GM12892 (cell line): ENCODE measurements at regions not wholly inside any gene's neighbourhood (a gene's known extent, or its start where the extent isn't known, plus 50 kb on each side); places are given as distances from the start of the nearest gene placed in this dataset.

Experiments used
- DNase-seq: peaks from one replicate; pipeline ENCODE4 v3.0.0; 2011; ENCODE audit not compliant: insufficient read length
- FAIRE-seq: peaks from 2 replicates; lab custom pipeline; 2011; peaks lifted over from hg19 to GRCh38; lab: Jason Lieb, UNC
- POLR2A ChIP-seq: IDR thresholded peaks from 2 replicates; pipeline ENCODE4 v1.6.1; 2011; ENCODE audit warnings: low read depth, low read length, control low read depth
- POLR2AphosphoS5 ChIP-seq: IDR thresholded peaks from 2 replicates; pipeline ENCODE4 v1.6.1; 2011; ENCODE audit warnings: low read depth, low read length, control low read depth
- TAF1 ChIP-seq: IDR thresholded peaks from 2 replicates; pipeline ENCODE4 v1.6.1; 2011; ENCODE audit warnings: low read depth, mild to moderate bottlenecking, control low read depth, low read length, borderline replicate concordance

- FAIRE-seq (no peak), DNase-seq (no peak)
- no peak for TF ChIP-seq POLR2A
These were observed 73.7 kb upstream of the CREB3L1 start for GRCh38 chr11:46203746-46204145.

- TF ChIP-seq POLR2A (no peak), POLR2AphosphoS5 (no peak), TAF1 (no peak)
- no peak for DNase-seq
- FAIRE-seq, result no peak
These were observed 74.6 kb upstream of the CREB3L1 start for GRCh38 chr11:46202696-46203391.

- no peak for TF ChIP-seq POLR2AphosphoS5
- TF ChIP-seq POLR2A, result no peak
- no peak for TF ChIP-seq TAF1
- DNase-seq (no peak), FAIRE-seq (no peak)
These were observed 75.3 kb upstream of the CREB3L1 start for GRCh38 chr11:46202149-46202548.

- DNase-seq, result no peak
- no peak for FAIRE-seq
These were observed 76.8 kb upstream of the CREB3L1 start for GRCh38 chr11:46200537-46201281.

GRCh38 chr11:46198245-46199240 lies 77.3 kb upstream of the PHF21A start:
- no peak for FAIRE-seq
- DNase-seq, result no peak
- TF ChIP-seq TAF1 (no peak), POLR2AphosphoS5 (no peak), POLR2A (no peak)

More at GRCh38 chr11:46200537-46201281, 76.8 kb upstream of the CREB3L1 start:
- TF ChIP-seq TAF1 (no peak), POLR2AphosphoS5 (no peak), POLR2A (no peak)

- FAIRE-seq (no peak), DNase-seq (no peak)
- TF ChIP-seq TAF1 (no peak), POLR2AphosphoS5 (no peak), POLR2A (no peak)
These were observed 76.2 kb upstream of the PHF21A start for GRCh38 chr11:46197421-46197820.

GRCh38 chr11:46188017-46188416 lies 66.8 kb upstream of the PHF21A start:
- FAIRE-seq (no peak), DNase-seq (no peak)
- TF ChIP-seq POLR2AphosphoS5, result no peak
- no peak for TF ChIP-seq POLR2A
- no peak for TF ChIP-seq TAF1

- no peak for DNase-seq
- TF ChIP-seq TAF1 (no peak), POLR2A (no peak), POLR2AphosphoS5 (no peak)
- no peak for FAIRE-seq
These were observed 62.6 kb upstream of the PHF21A start for GRCh38 chr11:46183819-46184218.

GRCh38 chr11:46181843-46182424 lies 60.7 kb upstream of the PHF21A start:
- FAIRE-seq (no peak), DNase-seq (no peak)
- no peak for TF ChIP-seq POLR2A
- TF ChIP-seq TAF1, result no peak
- TF ChIP-seq POLR2AphosphoS5, result no peak

- TF ChIP-seq TAF1, result no peak
- TF ChIP-seq POLR2AphosphoS5, result no peak
- TF ChIP-seq POLR2A, result no peak
- DNase-seq, result no peak
These were observed 60.1 kb upstream of the PHF21A start for GRCh38 chr11:46181387-46181786.

GRCh38 chr11:46180736-46181135 lies 59.5 kb upstream of the PHF21A start:
- no peak for DNase-seq
- no peak for FAIRE-seq
- TF ChIP-seq POLR2AphosphoS5 (no peak), TAF1 (no peak), POLR2A (no peak)

More at GRCh38 chr11:46181387-46181786, 60.1 kb upstream of the PHF21A start:
- no peak for FAIRE-seq
